GM12878 (cell line): ENCODE measurements at regions not wholly inside any gene's neighbourhood (a gene's known extent, or its start where the extent isn't known, plus 50 kb on each side); places are given as distances from the start of the nearest gene placed in this dataset.

Experiments used
- CREM ChIP-seq: IDR thresholded peaks from 2 replicates; pipeline ENCODE4 v1.6.1; 2014; ENCODE audit warnings: antibody characterized with exemption, low read depth
- CTCF ChIP-seq, 3 experiments: IDR thresholded peaks in 2 of 3; conservative IDR thresholded peaks in 1 of 3; 2 replicates each; pipeline ENCODE4 v1.5.1; 2011; ENCODE audit warnings: low read depth in 3 of 3, low read length in 3 of 3, mild to moderate bottlenecking in 3 of 3, control low read depth in 2 of 3, moderate library complexity in 2 of 3, inconsistent platforms in 1 of 3, mixed read lengths in 1 of 3; ENCODE audit not compliant: control insufficient read depth in 2 of 3, insufficient read depth in 1 of 3; ENCODE audit errors: extremely low read depth in 1 of 3
- E4F1 ChIP-seq: fragments of 450-650 bp; IDR thresholded peaks from 2 replicates; pipeline ENCODE4 v1.6.1; 2018; ENCODE audit warnings: borderline replicate concordance, mild to moderate bottlenecking; ENCODE audit not compliant: partially characterized antibody
- HDGF ChIP-seq: fragments of 450-650 bp; IDR thresholded peaks from 2 replicates; pipeline ENCODE4 v1.6.1; 2016; ENCODE audit warnings: antibody characterized with exemption
- JUNB ChIP-seq: IDR thresholded peaks from 2 replicates; pipeline ENCODE4 v1.6.1; 2016; ENCODE audit warnings: antibody characterized with exemption, mild to moderate bottlenecking
- MAX ChIP-seq: IDR thresholded peaks from 2 replicates; pipeline ENCODE4 v1.6.1; 2012; ENCODE audit warnings: low read depth, low read length, improper control_type of control experiment
- POLR2A ChIP-seq: IDR thresholded peaks from 2 replicates; pipeline ENCODE4 v1.6.1; 2011; ENCODE audit warnings: low read depth, mild to moderate bottlenecking, low read length
- POLR2AphosphoS5 ChIP-seq: IDR thresholded peaks from 2 replicates; pipeline ENCODE4 v1.6.1; 2011; ENCODE audit warnings: mild to moderate bottlenecking, low read length, inconsistent platforms
- RAD51 ChIP-seq: fragments of 450-650 bp; IDR thresholded peaks from 2 replicates; pipeline ENCODE4 v1.6.1; 2016; ENCODE audit warnings: moderate library complexity, mild to moderate bottlenecking, inconsistent platforms
- RCOR1 ChIP-seq: conservative IDR thresholded peaks from 2 replicates; pipeline ENCODE4 v1.6.1; 2012; ENCODE audit warnings: low read depth, low read length, improper control_type of control experiment
- REST ChIP-seq: IDR thresholded peaks from 2 replicates; pipeline ENCODE4 v1.6.1; 2012; ENCODE audit warnings: mild to moderate bottlenecking, low read depth, low read length
- ZBED1 ChIP-seq: IDR thresholded peaks from 2 replicates; pipeline ENCODE4 v1.6.1; 2016; ENCODE audit warnings: borderline replicate concordance
- ZBTB40 ChIP-seq: fragments of 450-650 bp; IDR thresholded peaks from 2 replicates; pipeline ENCODE4 v1.6.1; 2016; ENCODE audit warnings: mild to moderate bottlenecking, moderate library complexity, borderline replicate concordance
- ZNF24 ChIP-seq: fragments of 450-650 bp; IDR thresholded peaks from 2 replicates; pipeline ENCODE4 v1.6.1; 2017; ENCODE audit warnings: antibody characterized with exemption, mild to moderate bottlenecking

- TF ChIP-seq REST (no peak), JUNB (no peak), ZNF24 (no peak), RCOR1 (no peak), CTCF (IDR thresholded peaks at IDR 0.05 in 2 of 3, conservative IDR thresholded peaks at IDR 0.05 in 1 of 3; ENCODE audit: control insufficient read depth in 2 of 3, extremely low read depth in 1 of 3, insufficient read depth in 1 of 3, low read depth in 3 of 3, low read length in 3 of 3) (no peak), E4F1 (no peak), POLR2A (no peak; the same call in 1 of the 2 replicates), CREM (no peak), MAX (no peak), POLR2AphosphoS5 (no peak), RAD51 (no peak), ZBED1 (no peak), ZBTB40 (no peak), HDGF (no peak)
Observed at GRCh38 chr17:77479372-77480198, 338.8 kb downstream of the SEC14L1 start.
